Loucy (cell line): ENCODE measurements at regions not wholly inside any gene's neighbourhood (a gene's known extent, or its start where the extent isn't known, plus 50 kb on each side); places are given as distances from the start of the nearest gene placed in this dataset.

ENCODE experiments used
- H2AFZ ChIP-seq: fragments of 200-600 bp; sonication (generic); 2 replicates; pipeline ENCODE4 v1.6.0; 2016; ENCODE audit warnings: antibody characterized with exemption, mild to moderate bottlenecking, low read length, moderate library complexity
- H3F3A ChIP-seq: fragments of 200-600 bp; 2 replicates; pipeline ENCODE4 v1.6.0; 2016; ENCODE audit warnings: antibody characterized with exemption, low read depth, mild to moderate bottlenecking
- H3K27me3 ChIP-seq: fragments of 200-600 bp; sonication (generic); 2 replicates; pipeline ENCODE4 v1.6.1; 2014; ENCODE audit warnings: low read length, mild to moderate bottlenecking; ENCODE audit not compliant: insufficient read depth, poor library complexity, severe bottlenecking
- H3K36me3 ChIP-seq: fragments of 200-600 bp; sonication (generic); 2 replicates; pipeline ENCODE4 v1.6.1; 2016; ENCODE audit warnings: low read length; ENCODE audit not compliant: insufficient read depth
- H3K4me1 ChIP-seq: fragments of 200-600 bp; sonication (generic); 2 replicates; pipeline ENCODE4 v1.5.1; 2014; ENCODE audit warnings: low read length, mild to moderate bottlenecking; ENCODE audit not compliant: insufficient read depth, poor library complexity, severe bottlenecking
- H3K4me2 ChIP-seq: fragments of 200-600 bp; sonication (generic); 2 replicates; pipeline ENCODE4 v1.6.0; 2014; ENCODE audit warnings: antibody characterized with exemption, low read length, low read depth, mild to moderate bottlenecking; ENCODE audit not compliant: poor library complexity, severe bottlenecking
- H3K4me3 ChIP-seq: fragments of 200-600 bp; sonication (generic); 2 replicates; pipeline ENCODE4 v1.5.1; 2014; ENCODE audit warnings: low read length, mild to moderate bottlenecking, mixed read lengths; ENCODE audit not compliant: poor library complexity, severe bottlenecking
- H3K79me2 ChIP-seq: fragments of 200-600 bp; sonication (generic); 2 replicates; pipeline ENCODE4 v1.6.1; 2014; ENCODE audit warnings: low read length; ENCODE audit not compliant: insufficient read depth
- H3K9ac ChIP-seq: fragments of 200-600 bp; sonication (generic); 2 replicates; pipeline ENCODE4 v1.6.0; 2014; ENCODE audit warnings: mild to moderate bottlenecking, low read depth, low read length, moderate library complexity; ENCODE audit not compliant: poor library complexity, severe bottlenecking
- H3K9me2 ChIP-seq: fragments of 200-600 bp; sonication (generic); replicated peaks from 2 replicates; pipeline ENCODE4 v1.6.1; 2016; ENCODE audit warnings: low read depth, low read length, mixed read lengths
- H3K9me3 ChIP-seq: fragments of 200-600 bp; sonication (generic); 2 replicates; pipeline ENCODE4 v1.6.1; 2014; ENCODE audit warnings: mild to moderate bottlenecking, antibody characterized with exemption, low read length, low read depth; ENCODE audit not compliant: insufficient read depth
- H4K20me1 ChIP-seq: fragments of 200-600 bp; sonication (generic); 2 replicates; pipeline ENCODE4 v1.6.0; 2014; ENCODE audit warnings: antibody characterized with exemption, low read length, mild to moderate bottlenecking; ENCODE audit not compliant: insufficient read depth, poor library complexity, severe bottlenecking
- EZH2phosphoT487 ChIP-seq: fragments of 200-600 bp; IDR thresholded peaks from 2 replicates; pipeline ENCODE4 v1.6.1; 2018; ENCODE audit warnings: antibody characterized with exemption, mild to moderate bottlenecking, moderate library complexity, borderline replicate concordance
- TF ChIP-seq, protein P1 (sequence below): fragments of 200-600 bp; sonication (generic); conservative IDR thresholded peaks from 2 replicates; pipeline ENCODE4 v1.5.1; 2014; ENCODE audit warnings: mild to moderate bottlenecking, antibody characterized with exemption, low read length

DNA sequence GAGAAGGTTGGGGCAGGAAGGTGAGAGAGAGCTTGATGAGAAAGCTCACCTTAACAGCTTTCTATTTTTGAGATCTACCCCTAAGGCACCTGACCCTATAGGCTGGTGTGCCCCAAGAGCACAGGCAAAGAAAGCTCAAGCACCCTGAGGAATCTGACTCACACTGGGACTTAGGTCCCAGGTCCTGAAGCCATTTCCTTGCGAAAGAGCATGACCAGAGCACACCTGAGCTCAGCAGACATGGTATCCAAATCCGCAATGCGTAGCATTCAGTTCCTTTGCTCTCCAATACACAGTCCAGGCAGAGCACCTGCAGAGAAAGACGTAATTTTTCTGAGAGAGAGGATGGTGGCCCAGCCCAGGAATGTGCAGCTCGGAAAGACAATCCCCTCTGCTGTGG is 112.1 kb upstream of the LPP start:
- TF ChIP-seq EZH2phosphoT487, result no peak
- TF ChIP-seq, protein P1, sequence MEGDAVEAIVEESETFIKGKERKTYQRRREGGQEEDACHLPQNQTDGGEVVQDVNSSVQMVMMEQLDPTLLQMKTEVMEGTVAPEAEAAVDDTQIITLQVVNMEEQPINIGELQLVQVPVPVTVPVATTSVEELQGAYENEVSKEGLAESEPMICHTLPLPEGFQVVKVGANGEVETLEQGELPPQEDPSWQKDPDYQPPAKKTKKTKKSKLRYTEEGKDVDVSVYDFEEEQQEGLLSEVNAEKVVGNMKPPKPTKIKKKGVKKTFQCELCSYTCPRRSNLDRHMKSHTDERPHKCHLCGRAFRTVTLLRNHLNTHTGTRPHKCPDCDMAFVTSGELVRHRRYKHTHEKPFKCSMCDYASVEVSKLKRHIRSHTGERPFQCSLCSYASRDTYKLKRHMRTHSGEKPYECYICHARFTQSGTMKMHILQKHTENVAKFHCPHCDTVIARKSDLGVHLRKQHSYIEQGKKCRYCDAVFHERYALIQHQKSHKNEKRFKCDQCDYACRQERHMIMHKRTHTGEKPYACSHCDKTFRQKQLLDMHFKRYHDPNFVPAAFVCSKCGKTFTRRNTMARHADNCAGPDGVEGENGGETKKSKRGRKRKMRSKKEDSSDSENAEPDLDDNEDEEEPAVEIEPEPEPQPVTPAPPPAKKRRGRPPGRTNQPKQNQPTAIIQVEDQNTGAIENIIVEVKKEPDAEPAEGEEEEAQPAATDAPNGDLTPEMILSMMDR, result no peak
- H3K4me3 ChIP-seq, result no peak overlapping the region
- no peaks in the 10 kb centered on the region for H4K20me1 ChIP-seq
- no peaks in the 10 kb centered on the region for H3K36me3 ChIP-seq
- no peak overlapping the region for H3K4me2 ChIP-seq
- no peak overlapping the region for H3K9ac ChIP-seq
- no peaks in the 10 kb centered on the region for H3F3A ChIP-seq
- H3K9me3 ChIP-seq, result no peaks in the 10 kb centered on the region
- H3K4me1 ChIP-seq, result peaks cover 17% of the 10 kb centered on the region
- H3K9me2 ChIP-seq, result no peaks in the 10 kb centered on the region
- no peak overlapping the region for H2AFZ ChIP-seq
- H3K79me2 ChIP-seq, result no peaks in the 10 kb centered on the region
- H3K27me3 ChIP-seq, result no peaks in the 10 kb centered on the region

DNA sequence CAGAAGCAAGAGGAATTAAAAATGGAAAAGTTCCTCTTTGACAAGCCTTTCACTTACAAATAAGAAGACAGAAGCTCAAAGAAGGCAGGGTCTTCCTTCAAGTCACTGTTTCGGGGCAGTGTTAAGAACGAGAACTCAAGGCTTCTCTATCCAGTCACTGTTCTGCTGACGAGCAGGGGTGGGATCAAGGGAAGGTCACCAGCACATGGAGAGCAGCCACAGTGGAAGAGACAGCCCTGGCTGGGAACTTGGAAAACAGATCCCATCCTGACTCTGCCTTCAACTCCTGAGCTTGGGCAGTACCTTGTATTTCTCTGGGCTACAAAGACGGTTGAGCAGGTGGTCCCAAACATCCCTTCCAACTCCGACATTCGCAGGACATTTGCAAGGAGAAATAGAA is 111.5 kb upstream of the LPP start:
- Histone ChIP-seq H3K4me3 (no peak overlapping the region), H3F3A (no peaks in the 10 kb centered on the region), H3K79me2 (no peaks in the 10 kb centered on the region), H3K36me3 (no peaks in the 10 kb centered on the region), H4K20me1 (no peaks in the 10 kb centered on the region), H3K9me3 (no peaks in the 10 kb centered on the region), H3K9ac (no peak overlapping the region), H2AFZ (no peak overlapping the region), H3K27me3 (no peaks in the 10 kb centered on the region), H3K4me2 (no peak overlapping the region), H3K4me1 (peaks cover 17% of the 10 kb centered on the region), H3K9me2 (no peaks in the 10 kb centered on the region)
- no peak for TF ChIP-seq EZH2phosphoT487
- TF ChIP-seq, protein P1, result no peak

DNA sequence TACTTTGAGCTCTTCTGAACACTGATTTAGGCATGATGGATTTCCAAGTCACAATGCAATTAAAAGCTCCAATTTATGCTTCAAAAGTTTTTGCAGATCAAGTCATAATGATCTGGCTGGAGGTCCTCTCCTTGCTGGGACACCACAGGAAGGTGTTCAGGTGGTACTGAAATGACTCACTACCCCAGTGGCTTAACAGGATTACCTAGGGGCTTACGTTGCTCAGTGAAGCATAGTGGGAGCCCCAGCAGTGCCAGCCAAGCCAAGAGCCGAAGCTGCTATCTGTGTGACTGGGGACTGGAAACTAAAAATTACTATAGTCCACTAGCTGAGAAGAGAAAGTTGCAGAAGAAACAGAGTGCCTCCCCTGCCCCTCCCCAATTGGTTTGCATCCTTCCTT is 110.1 kb upstream of the LPP start:
- H2AFZ ChIP-seq, result no peak overlapping the region
- no peaks in the 10 kb centered on the region for H4K20me1 ChIP-seq
- H3K4me3 ChIP-seq, result no peak overlapping the region
- H3K9ac ChIP-seq, result no peak overlapping the region
- H3K4me1 ChIP-seq, result peaks cover 13% of the 10 kb centered on the region
- no peaks in the 10 kb centered on the region for H3K27me3 ChIP-seq
- no peaks in the 10 kb centered on the region for H3K79me2 ChIP-seq
- H3K9me2 ChIP-seq, result no peaks in the 10 kb centered on the region
- H3K36me3 ChIP-seq, result no peaks in the 10 kb centered on the region
- TF ChIP-seq EZH2phosphoT487, result no peak
- TF ChIP-seq, protein P1, result no peak
- no peaks in the 10 kb centered on the region for H3F3A ChIP-seq
- H3K4me2 ChIP-seq, result no peak overlapping the region
- no peaks in the 10 kb centered on the region for H3K9me3 ChIP-seq
